ENCODE measurements at regions not wholly inside any gene's neighbourhood (a gene's known extent, or its start where the extent isn't known, plus 50 kb on each side); places are given as distances from the start of the nearest gene placed in this dataset.

DNA sequence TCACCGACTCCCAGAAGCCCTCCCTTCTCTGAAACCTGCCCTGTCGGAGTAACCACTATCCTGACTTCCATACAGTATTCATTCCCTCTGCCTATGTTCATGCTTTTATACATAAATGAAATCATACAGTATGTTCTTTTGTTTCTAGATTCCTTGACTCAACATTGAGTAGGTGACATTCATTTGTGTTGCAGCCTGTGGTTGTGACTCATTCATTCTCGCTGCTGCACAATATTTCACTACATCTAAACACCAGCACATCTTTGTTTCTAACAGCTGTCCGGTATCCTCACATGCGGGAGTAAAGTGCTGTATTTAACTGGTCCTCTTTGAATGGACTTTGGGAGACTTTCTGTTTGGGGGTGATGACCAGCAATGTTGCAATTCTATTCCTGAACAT lies 135.0 kb upstream of the FOXF1 start:
- TF ChIP-seq, protein P1, sequence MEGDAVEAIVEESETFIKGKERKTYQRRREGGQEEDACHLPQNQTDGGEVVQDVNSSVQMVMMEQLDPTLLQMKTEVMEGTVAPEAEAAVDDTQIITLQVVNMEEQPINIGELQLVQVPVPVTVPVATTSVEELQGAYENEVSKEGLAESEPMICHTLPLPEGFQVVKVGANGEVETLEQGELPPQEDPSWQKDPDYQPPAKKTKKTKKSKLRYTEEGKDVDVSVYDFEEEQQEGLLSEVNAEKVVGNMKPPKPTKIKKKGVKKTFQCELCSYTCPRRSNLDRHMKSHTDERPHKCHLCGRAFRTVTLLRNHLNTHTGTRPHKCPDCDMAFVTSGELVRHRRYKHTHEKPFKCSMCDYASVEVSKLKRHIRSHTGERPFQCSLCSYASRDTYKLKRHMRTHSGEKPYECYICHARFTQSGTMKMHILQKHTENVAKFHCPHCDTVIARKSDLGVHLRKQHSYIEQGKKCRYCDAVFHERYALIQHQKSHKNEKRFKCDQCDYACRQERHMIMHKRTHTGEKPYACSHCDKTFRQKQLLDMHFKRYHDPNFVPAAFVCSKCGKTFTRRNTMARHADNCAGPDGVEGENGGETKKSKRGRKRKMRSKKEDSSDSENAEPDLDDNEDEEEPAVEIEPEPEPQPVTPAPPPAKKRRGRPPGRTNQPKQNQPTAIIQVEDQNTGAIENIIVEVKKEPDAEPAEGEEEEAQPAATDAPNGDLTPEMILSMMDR (IDR thresholded peaks at IDR 0.05): no peak
- TF ChIP-seq POLR2AphosphoS5 (IDR thresholded peaks at IDR 0.05) (peak in 1 of 4 donors; percentile 13), POLR2A (IDR thresholded peaks at IDR 0.05) (no peak), EP300 (IDR thresholded peaks at IDR 0.05) (no peak)

Data from sigmoid colon (tissue), 4 donors.